Epithelial cell of esophagus (primary cell): ENCODE measurements at regions not wholly inside any gene's neighbourhood (a gene's known extent, or its start where the extent isn't known, plus 50 kb on each side); places are given as distances from the start of the nearest gene placed in this dataset.
"Not testable (repeated sequence)": the region's sequence is repeated elsewhere in the genome, so short reads cannot be mapped to it uniquely, and the experiment has no call there.

ENCODE experiments used
- DNase-seq: peaks from one replicate; pipeline ENCODE4 v3.0.0; 2010; ENCODE audit warnings: low read depth
- H3K4me3 ChIP-seq: 2 replicates; pipeline ENCODE4 v1.5.1; 2011; ENCODE audit warnings: mild to moderate bottlenecking, low read length, control low read depth
- TF ChIP-seq, protein P1 (sequence below): IDR thresholded peaks from 2 replicates; pipeline ENCODE4 v1.5.1; 2011; ENCODE audit warnings: low read depth, mild to moderate bottlenecking, low read length, control low read depth, inconsistent platforms; ENCODE audit not compliant: insufficient read depth; ENCODE audit errors: missing control alignments

DNA sequence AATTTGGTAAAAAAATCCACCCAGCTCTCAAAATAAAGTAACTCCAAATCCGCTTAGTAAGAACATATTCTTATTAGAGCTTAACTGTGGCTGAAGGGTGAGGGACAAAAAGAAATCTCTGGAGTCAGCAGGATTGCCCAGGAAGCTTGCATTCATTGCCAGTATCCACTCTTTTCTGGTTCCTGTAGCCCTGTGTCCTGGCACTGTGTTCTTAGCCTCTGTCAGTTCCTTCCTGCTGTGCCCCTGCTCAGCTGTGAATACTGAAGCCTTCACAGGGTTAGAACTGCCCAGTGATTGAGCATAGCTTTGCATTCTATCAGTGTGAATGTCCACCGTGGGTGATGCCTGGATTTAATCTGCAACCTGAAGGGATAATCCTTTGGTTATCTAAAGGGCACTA, 266.9 kb upstream of the PELI2 start:
- no peak for DNase-seq
- TF ChIP-seq, protein P1, sequence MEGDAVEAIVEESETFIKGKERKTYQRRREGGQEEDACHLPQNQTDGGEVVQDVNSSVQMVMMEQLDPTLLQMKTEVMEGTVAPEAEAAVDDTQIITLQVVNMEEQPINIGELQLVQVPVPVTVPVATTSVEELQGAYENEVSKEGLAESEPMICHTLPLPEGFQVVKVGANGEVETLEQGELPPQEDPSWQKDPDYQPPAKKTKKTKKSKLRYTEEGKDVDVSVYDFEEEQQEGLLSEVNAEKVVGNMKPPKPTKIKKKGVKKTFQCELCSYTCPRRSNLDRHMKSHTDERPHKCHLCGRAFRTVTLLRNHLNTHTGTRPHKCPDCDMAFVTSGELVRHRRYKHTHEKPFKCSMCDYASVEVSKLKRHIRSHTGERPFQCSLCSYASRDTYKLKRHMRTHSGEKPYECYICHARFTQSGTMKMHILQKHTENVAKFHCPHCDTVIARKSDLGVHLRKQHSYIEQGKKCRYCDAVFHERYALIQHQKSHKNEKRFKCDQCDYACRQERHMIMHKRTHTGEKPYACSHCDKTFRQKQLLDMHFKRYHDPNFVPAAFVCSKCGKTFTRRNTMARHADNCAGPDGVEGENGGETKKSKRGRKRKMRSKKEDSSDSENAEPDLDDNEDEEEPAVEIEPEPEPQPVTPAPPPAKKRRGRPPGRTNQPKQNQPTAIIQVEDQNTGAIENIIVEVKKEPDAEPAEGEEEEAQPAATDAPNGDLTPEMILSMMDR, result no peak
- no peak overlapping the region for H3K4me3 ChIP-seq

DNA sequence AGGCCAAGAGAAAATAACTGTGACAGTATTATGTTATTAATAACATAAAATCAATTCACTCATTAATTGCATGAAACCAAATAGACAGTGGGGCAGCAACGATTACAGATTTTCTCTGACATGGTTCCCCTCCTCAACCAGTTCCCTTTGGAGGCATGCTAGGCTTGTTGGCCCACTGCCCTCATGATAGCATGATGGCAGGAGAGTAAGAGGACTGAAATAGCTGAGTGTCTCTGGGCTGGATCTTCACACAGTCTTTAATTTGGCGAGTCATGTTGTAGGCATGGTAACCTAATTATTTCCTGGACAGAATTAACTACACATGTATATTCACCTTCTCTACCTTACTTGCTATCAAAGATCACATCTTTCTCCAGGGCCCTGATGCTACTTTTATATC, 266.2 kb upstream of the PELI2 start:
- H3K4me3 ChIP-seq, result no peak overlapping the region
- TF ChIP-seq, protein P1, result no peak
- DNase-seq, result peak; percentile 32

DNA sequence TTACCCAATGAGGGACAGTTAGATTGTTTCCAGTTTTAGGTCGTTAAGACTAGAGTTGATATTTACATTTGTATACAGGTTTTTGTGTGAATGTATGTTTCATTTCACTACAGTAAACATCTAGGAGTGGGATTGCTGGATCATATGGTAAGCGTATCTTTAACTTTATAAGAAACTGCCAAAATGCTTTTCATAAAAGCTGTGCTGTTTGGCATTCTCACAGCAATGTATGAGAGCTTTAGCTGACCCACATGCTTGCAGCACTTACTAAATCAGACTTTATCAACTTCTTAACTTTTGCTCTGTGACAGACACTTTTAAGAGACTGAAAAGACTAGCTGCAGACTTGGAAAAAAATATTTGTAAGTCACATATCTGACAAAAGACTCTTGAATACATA, 262.5 kb upstream of the PELI2 start:
- TF ChIP-seq, protein P1, result no peak
- H3K4me3 ChIP-seq, result no peak overlapping the region
- DNase-seq, result no peak

DNA sequence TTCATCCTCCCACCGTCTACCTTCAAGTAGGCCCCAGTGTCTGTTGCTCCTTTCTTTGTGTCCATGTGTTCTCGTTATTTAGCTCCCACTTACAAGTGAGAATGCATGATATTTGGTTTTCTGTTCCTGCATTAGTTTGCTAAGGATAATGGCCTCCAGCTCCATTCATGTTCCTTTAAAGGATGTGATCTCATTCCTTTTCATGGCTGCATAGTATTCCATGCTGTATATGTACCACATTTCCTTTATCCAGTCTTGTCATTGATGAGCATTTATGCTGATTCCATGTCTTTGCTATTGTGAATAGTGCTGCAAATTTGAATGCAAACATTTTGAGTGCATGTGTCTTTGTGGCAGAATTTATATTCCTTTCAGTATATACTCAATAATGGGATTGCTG, 259.6 kb upstream of the PELI2 start:
- DNase-seq, result no peak
- TF ChIP-seq, protein P1, result no peak

DNA sequence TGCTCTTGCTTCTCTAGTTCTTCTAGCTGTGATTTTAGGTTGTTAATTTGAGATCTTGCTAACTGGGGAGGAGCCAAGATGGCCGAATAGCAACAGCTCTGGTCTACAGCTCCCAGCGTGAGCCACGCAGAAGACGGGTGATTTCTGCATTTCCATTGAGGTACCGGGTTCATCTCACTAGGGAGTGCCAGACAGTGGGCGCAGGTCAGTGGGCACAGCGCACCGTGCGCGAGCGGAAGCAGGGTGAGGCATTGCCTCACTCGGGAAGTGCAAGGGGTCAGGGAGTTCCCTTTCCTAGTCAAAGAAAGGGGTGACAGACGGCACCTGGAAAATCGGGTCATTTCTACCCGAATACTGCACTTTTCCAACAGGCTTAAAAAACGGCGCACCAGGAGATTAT, 256.6 kb upstream of the PELI2 start:
- DNase-seq, H3K4me3 ChIP-seq: not testable (repeated sequence)

More for the DNA sequence above, 259.6 kb upstream of the PELI2 start:
- H3K4me3 ChIP-seq, result no peak overlapping the region

DNA sequence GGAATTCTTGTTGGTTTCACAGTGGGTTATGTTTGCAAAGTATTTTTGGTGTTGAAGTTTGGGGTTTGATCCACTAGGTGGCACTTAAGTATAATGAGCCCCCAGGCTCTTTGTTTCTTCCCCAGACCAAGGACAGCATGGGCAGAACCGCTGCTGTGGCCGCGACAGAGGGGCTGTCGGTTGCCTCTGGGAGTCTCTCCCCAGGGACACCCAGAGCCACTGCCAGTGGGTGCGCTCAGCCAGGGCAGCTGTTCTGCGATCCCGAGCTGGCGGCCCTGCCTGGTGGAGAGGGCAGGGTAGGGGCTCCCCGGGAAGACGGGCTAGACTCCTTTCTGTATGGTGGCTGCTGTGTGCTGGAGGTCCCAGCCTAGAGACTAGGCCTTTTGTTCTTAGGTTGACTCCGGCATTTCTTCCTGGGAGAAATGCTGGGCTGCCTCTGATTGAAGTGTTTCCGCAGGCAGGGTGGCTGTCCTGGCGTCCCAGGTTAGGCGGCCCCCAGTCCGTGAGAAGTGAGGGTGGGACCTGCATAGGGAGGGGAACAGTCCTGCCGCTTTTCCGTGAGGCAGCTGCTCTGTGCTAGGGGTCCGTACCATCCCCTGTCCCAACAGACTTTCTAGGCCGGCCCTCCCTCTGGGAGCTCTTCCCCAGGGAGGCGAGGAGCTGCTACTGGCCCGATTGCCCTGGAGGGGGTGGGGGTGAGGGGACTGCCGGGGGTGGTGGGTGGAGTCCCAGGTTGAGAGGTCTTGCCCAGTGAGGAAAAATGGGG, 253.1 kb upstream of the PELI2 start:
- H3K4me3 ChIP-seq, result no peak overlapping the region
- no peak for DNase-seq
- TF ChIP-seq, protein P1, result peak; percentile 29

DNA sequence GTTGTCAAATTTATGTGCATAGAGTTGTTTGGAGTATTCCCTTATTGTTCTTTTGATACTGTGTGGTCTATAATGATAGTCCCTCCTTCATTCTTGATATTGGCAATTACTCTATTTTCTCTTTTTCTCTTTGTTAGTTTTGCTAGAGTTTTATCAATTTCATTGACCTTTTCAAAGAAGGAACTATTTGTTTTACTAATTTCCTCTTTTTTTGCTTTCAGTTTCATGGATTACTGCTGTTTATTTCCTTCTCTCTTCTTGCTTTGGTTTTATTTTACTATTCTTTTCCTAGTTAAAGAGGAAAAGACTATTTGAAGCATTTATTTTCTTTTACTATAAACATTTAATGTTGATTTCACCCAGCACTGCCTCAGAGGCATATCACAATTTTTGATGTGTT, 250.9 kb upstream of the PELI2 start:
- H3K4me3 ChIP-seq, result no peak overlapping the region
- no peak for DNase-seq
- TF ChIP-seq, protein P1, result no peak
